ENCODE measurements at regions not wholly inside any gene's neighbourhood (a gene's known extent, or its start where the extent isn't known, plus 50 kb on each side); places are given as distances from the start of the nearest gene placed in this dataset.

- TF ChIP-seq POLR2A (IDR thresholded peaks at IDR 0.05; ENCODE audit: control extremely low read depth in 1 of 2, low read depth in 2 of 2, low read length in 2 of 2) (no peak), EZH2 (IDR thresholded peaks at IDR 0.05; ENCODE audit: low read depth, low read length, severe bottlenecking) (no peak), JUN (IDR thresholded peaks at IDR 0.05; ENCODE audit: low read depth, low read length) (no peak), CBX5 (IDR thresholded peaks at IDR 0.05; ENCODE audit: low read depth, low read length) (no peak), CTCF (IDR thresholded peaks at IDR 0.05; ENCODE audit: control extremely low read depth in 1 of 3, insufficient read depth in 1 of 3, low read depth in 1 of 3, low read length in 3 of 3) (no peak), MAX (IDR thresholded peaks at IDR 0.05) (no peak), GABPA (IDR thresholded peaks at IDR 0.05; ENCODE audit: borderline replicate concordance, insufficient read depth, low read length) (no peak), TAF1 (IDR thresholded peaks at IDR 0.05; ENCODE audit: low read depth, low read length) (no peak)
Measured at GRCh38 chr1:173417563-173417962, 59.6 kb upstream of the PRDX6 start.

Measured in H1 (cell line).